ENCODE measurements at regions not wholly inside any gene's neighbourhood (a gene's known extent, or its start where the extent isn't known, plus 50 kb on each side); places are given as distances from the start of the nearest gene placed in this dataset.

GRCh38 chr6:91804981-91805380 is 1218.1 kb upstream of the MAP3K7 start:
- no peak overlapping the region for H3K4me3 ChIP-seq
- no peak for TF ChIP-seq CTCF (IDR thresholded peaks at IDR 0.05)
- no peak for DNase-seq (ENCODE audit: low spot score)
- no peak overlapping the region for H3K27ac ChIP-seq

GRCh38 chr6:91802431-91802830 is 1215.6 kb upstream of the MAP3K7 start:
- no peak overlapping the region for H3K4me3 ChIP-seq
- TF ChIP-seq CTCF (IDR thresholded peaks at IDR 0.05), result no peak
- H3K27ac ChIP-seq, result no peak overlapping the region
- DNase-seq (ENCODE audit: low spot score), result no peak

GRCh38 chr6:91796603-91797002 is 1209.7 kb upstream of the MAP3K7 start:
- DNase-seq (ENCODE audit: low spot score), result no peak
- no peak overlapping the region for H3K4me3 ChIP-seq
- TF ChIP-seq CTCF (IDR thresholded peaks at IDR 0.05), result no peak
- H3K27ac ChIP-seq, result no peak overlapping the region

GRCh38 chr6:91788501-91788900 is 1201.6 kb upstream of the MAP3K7 start:
- Histone ChIP-seq H3K4me3 (no peak overlapping the region), H3K27ac (no peak overlapping the region)
- DNase-seq (ENCODE audit: low spot score), result no peak
- TF ChIP-seq CTCF (IDR thresholded peaks at IDR 0.05), result no peak

- no peak for DNase-seq (ENCODE audit: low spot score)
- no peak overlapping the region for H3K4me3 ChIP-seq
- no peak for TF ChIP-seq CTCF (IDR thresholded peaks at IDR 0.05)
- no peak overlapping the region for H3K27ac ChIP-seq
Observed at GRCh38 chr6:91786474-91787184, 1199.8 kb upstream of the MAP3K7 start.

- Histone ChIP-seq H3K4me3 (no peak overlapping the region), H3K27ac (no peak overlapping the region)
- no peak for TF ChIP-seq CTCF (IDR thresholded peaks at IDR 0.05)
- no peak for DNase-seq (ENCODE audit: low spot score)
Observed at GRCh38 chr6:91782802-91783201, 1195.9 kb upstream of the MAP3K7 start.

GRCh38 chr6:91781946-91782345 is 1195.1 kb upstream of the MAP3K7 start:
- DNase-seq (ENCODE audit: low spot score), result no peak
- Histone ChIP-seq H3K4me3 (no peak overlapping the region), H3K27ac (no peak overlapping the region)
- TF ChIP-seq CTCF (IDR thresholded peaks at IDR 0.05), result no peak
